ENCODE measurements at regions not wholly inside any gene's neighbourhood (a gene's known extent, or its start where the extent isn't known, plus 50 kb on each side); places are given as distances from the start of the nearest gene placed in this dataset.

DNA sequence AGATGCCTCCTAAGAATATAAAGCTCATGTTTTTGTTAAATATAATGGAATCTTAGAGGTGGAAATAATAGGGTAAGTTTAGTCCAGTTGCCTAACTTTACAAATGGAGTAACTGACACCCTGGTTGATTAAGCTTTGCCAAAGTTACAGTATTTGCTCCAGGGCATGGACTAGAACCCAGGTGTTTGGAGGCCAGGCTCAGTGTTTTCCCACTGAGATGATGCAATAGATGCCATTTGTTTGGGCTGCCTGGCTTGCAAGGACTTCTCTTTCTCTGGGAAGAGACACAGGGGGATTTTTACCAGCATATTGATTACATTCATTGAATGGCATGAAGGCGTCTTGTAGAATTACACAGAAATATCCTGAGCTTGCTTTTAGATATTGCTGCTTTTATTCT, 397.8 kb downstream of the SLC4A3 start:
- no peak for TF ChIP-seq EZH2 (IDR thresholded peaks at IDR 0.05; ENCODE audit: insufficient read depth, poor library complexity, severe bottlenecking)
- TF ChIP-seq EZH2phosphoT487 (IDR thresholded peaks at IDR 0.05; ENCODE audit: insufficient read depth, low read depth) = no peak
